NB4 (cell line): ENCODE measurements at regions not wholly inside any gene's neighbourhood (a gene's known extent, or its start where the extent isn't known, plus 50 kb on each side); places are given as distances from the start of the nearest gene placed in this dataset.

Experiments used
- DNase-seq: peaks from one replicate; pipeline ENCODE4 v3.0.0; 2010; ENCODE audit warnings: low read depth
- H3K4me3 ChIP-seq: one replicate; pipeline ENCODE4 v1.5.1; 2011; ENCODE audit warnings: mild to moderate bottlenecking, low read depth, low read length, moderate library complexity
- CTCF ChIP-seq: IDR thresholded peaks from one replicate; pipeline ENCODE4 v1.5.1; 2012; ENCODE audit warnings: low read depth, low read length
- MAX ChIP-seq: IDR thresholded peaks from 2 replicates; pipeline ENCODE4 v1.6.1; 2011; ENCODE audit warnings: low read depth, low read length
- MYC ChIP-seq: IDR thresholded peaks from 2 replicates; pipeline ENCODE4 v1.6.1; 2011; ENCODE audit warnings: low read depth, low read length
- POLR2A ChIP-seq: IDR thresholded peaks from 2 replicates; pipeline ENCODE4 v1.6.1; 2011; ENCODE audit warnings: mild to moderate bottlenecking; ENCODE audit not compliant: insufficient read length; ENCODE audit errors: extremely low read depth

GRCh38 chr4:184941671-184942418, 76.4 kb upstream of the HELT start:
- no peak for DNase-seq
- TF ChIP-seq MAX: no peak
- TF ChIP-seq MYC: no peak
- TF ChIP-seq POLR2A: no peak
- no peak overlapping the region for H3K4me3 ChIP-seq

GRCh38 chr4:184942444-184943425, 75.6 kb upstream of the HELT start:
- TF ChIP-seq CTCF: no peak
- DNase-seq: no peak
- H3K4me3 ChIP-seq: no peak overlapping the region

GRCh38 chr4:184949020-184949419, 69.3 kb upstream of the HELT start:
- DNase-seq: no peak
- no peak for TF ChIP-seq CTCF
- no peak for TF ChIP-seq MYC
- TF ChIP-seq MAX: no peak
- no peak for TF ChIP-seq POLR2A
- no peak overlapping the region for H3K4me3 ChIP-seq

GRCh38 chr4:184950117-184950830, 68.0 kb upstream of the HELT start:
- no peak for TF ChIP-seq MYC
- no peak for TF ChIP-seq POLR2A
- TF ChIP-seq CTCF: no peak
- no peak for TF ChIP-seq MAX
- no peak overlapping the region for H3K4me3 ChIP-seq
- no peak for DNase-seq

- H3K4me3 ChIP-seq: no peak overlapping the region
- no peak for TF ChIP-seq MAX
- no peak for TF ChIP-seq CTCF
- TF ChIP-seq MYC: no peak
- no peak for TF ChIP-seq POLR2A
- DNase-seq: no peak
Measured at GRCh38 chr4:184950926-184951325, 67.4 kb upstream of the HELT start.

GRCh38 chr4:184951668-184952160, 66.6 kb upstream of the HELT start:
- no peak overlapping the region for H3K4me3 ChIP-seq
- no peak for DNase-seq
- TF ChIP-seq MAX: no peak
- no peak for TF ChIP-seq CTCF
- no peak for TF ChIP-seq POLR2A
- TF ChIP-seq MYC: no peak
